ENCODE measurements at regions not wholly inside any gene's neighbourhood (a gene's known extent, or its start where the extent isn't known, plus 50 kb on each side); places are given as distances from the start of the nearest gene placed in this dataset.

GRCh38 chr12:13592063-13592942 lies 389.1 kb downstream of the GRIN2B start:
- DNase-seq: no peak

- DNase-seq: no peak
Observed at GRCh38 chr12:13591488-13591887, 389.9 kb downstream of the GRIN2B start.

DNA sequence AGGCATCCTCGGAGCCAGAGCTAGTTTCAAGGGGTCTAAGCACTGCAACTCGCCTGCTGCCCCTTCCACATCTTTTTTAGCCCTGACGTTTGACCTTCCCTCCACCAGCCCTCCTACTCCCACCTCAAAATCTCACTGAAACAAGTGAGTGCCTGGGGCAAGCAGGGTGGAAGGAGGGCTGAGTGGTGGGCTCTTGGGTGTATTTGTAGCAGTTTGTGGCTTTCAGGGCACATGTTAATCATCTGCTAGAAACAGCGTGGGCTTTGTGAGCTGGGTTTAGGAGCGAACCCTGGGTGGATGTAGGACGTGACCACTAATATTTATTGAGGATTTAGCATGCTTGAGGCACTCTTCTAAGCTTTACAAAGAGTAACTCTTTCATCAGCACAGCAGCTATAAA lies 390.3 kb downstream of the GRIN2B start:
- DNase-seq: no peak

- DNase-seq: no peak
Observed at GRCh38 chr12:13588574-13588973, 392.0 kb downstream of the EMP1 start.

DNA sequence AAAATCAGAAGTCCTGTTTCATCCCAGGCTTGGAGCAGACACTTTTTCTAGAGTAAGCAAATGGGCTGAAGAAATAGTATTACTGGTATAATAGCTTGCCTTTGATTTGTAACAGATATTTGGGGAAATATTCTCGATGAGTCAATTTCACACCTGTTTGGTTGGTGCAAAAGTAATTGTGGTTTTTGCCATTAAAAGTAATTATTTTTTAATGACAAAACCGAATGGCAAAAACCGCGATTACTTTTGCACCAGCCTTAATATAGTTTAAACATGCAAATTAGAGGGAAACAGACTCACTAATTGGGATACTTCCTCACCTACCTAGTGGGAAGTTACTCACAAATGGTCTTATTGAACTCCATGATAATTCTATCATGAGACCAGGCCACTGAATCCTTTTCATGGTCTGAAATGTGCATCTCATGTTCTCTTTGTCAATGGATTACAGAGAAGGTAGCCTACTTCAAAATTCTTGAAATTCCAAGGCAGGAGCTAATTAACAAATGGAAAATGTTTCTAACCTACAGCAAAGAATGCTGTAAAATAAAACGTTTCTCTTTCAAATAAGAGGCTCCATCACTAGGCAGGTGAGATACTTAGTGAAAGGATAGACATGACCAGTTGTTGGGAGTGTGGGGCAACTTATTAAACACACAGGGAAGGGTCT lies 391.3 kb downstream of the EMP1 start:
- no peak for DNase-seq

DNA sequence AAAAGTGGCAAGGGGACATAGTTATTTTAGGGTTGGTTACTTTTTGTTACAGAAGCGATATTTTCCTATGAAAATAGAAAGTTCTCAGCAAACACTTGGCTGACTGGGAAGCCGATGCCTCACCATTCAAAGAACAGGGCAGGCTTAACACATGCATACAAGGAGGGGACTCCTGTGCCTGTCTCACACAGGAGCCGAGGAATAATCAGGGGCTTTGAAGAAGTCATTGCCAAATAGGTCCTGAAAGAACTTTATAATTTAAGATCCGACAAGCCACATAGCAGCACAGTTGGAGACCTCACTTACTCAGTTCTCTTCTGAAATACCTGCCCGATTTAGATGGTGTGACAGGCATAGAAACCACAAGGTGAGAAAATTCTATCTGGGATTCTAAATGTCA lies 389.8 kb downstream of the EMP1 start:
- DNase-seq: no peak

- no peak for DNase-seq
Observed at GRCh38 chr12:13584541-13584940, 388.0 kb downstream of the EMP1 start.

DNA sequence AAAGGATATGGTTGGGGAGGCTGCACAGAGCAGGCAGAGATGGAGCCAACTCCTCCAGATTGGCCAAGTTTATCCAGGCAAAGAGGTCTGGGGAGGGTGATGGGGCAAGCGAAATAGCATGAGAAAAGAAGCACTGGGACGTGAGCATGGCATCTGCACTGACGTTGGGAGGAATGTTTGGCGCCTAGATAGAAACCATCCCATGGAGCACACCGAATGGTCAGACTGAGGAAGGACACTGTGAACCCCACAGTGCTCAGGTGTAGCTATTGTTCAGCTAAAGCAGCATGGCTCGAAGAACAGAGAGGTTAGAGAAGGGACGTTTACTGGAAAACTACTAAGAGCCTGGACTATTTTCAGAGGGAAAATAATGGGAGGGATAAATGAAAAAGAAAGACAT lies 387.1 kb downstream of the EMP1 start:
- DNase-seq: no peak

DNA sequence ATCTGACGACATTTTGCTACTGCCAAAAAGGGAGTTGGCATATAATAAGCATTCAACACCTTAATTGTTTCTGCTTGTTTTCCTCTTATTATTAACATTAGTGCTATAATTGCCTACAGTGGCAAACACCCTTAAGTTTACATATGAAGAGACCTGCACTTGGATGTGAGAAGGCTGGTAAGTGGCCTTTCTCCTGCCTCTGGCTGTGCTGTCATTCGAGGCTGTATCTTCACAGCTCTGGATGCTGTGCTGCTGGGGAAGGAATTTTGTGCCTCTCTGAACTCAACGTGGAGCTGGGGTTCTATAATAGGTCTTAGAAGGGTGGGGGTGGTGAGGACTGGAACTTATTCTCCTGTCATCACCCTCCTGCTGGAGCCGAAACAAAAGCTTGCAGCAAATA lies 385.9 kb downstream of the EMP1 start:
- DNase-seq: no peak

DNA sequence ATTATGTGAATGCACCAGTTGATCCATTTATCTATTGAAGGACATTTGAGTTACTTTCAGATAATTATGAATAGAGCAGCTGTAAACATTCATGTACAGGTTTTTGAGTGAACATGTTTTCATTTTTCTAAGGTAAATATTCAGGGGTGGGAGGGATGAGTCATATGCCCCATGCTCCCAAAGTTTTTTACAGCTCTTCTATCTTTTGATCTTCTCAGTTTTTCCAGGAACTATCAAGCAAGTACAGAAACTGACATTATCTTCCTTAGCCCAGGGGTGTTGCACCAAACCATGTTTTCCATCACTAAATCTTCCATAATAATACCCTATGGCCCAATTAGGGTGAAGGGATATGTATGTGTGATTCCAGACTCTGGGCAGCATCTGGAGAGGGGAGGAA lies 384.5 kb downstream of the EMP1 start:
- DNase-seq: no peak

GRCh38 chr12:13580206-13580605 lies 383.7 kb downstream of the EMP1 start:
- no peak for DNase-seq

GRCh38 chr12:13576935-13577500 lies 380.5 kb downstream of the EMP1 start:
- no peak for DNase-seq

GRCh38 chr12:13573698-13574321 lies 377.3 kb downstream of the EMP1 start:
- DNase-seq: no peak

DNA sequence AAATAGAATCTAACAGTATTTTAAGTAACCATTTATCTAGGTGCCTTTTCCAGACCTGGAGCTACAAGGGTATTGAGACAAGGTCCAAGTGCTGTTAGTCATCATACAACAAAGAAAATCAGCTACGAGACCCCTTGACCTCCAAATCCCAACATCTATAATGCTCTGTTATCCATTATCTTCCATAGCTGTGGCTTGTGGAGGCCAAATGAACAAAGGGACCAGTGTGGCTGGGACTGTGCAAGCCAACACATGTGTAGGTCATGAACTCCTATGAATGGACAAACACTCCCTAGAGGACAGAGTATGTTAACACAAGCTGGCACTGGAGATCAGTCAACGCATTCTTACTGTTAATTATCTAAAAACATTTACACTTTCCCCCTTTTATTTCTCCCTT lies 374.5 kb downstream of the EMP1 start:
- no peak for DNase-seq

DNA sequence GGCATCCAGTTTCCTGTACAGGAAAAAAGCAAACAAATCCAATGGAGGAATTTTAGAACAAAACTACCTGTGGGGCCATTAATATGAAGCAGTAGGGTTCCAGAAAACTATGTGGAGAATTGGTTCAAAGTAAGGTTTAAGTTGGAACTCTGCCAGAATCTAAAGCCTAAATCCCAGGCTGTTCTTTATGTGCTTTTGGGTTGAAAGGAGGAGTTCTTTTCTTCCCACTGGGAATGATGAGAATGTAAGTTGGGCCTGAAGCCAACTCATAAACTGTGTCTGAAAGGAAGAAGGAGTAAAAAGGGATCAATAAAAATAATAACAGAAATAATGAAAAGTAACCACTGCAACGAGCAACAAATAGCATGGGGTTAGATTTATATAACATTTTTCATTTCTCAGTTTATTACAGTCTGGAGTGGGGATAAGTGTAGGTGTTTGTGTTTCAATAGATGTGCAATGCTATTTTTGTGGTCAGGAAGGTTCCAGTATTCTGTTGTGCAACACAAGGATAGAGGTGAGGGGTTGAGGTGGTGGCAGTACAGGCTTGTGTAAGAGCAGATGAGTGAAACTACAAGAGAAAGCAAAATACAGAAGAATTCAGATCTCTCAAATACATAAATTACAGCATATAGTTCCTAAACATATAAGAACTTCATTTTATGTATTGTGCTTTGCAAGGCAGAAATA lies 373.6 kb downstream of the EMP1 start:
- no peak for DNase-seq

DNA sequence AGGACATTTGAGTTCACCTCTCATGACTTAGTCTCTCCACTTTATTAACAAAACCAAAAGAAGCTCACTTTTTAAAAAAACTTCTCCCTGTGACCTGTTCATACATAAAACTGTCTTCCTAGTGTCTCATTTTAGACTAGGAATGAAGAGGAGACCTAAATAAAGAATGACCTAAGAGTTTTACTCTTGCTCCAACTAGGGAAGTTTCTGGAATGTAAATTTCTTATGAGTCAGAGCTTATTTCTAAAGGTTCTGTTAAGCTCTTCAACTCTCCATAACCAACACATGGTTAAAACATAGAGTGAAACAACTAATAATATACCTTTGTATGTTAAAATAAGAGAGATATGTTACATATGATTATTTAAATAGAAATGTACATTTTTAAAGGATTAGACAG lies 369.8 kb downstream of the EMP1 start:
- no peak for DNase-seq

DNA sequence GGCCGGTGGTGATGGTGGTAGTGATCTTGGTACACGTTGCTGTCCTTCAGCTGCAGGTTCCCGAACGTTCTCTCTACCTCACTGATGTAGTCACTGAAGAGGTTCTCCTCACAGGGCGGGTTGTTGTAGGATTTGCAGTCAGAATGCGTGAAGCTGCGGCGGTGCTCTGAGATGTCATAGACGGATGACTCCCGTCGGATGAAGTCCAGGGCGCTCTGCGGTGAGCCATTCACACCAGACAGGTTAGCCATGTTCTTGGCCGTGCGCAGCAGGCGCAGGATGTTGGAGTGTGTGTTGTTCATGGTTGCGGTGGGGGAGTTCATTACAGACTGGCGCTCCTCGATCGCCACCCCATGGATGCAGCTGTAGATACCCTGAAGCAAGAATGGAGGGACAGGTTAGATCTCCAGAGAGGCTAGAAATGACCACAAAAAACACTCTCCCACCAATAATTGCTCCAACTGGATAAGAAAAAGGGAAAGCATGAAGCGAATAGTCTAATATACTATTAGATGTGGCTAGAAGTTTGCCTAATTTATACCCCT lies 367.8 kb downstream of the EMP1 start:
- DNase-seq: no peak

- no peak for DNase-seq
Observed at GRCh38 chr12:13563743-13564125, 367.2 kb downstream of the EMP1 start.

GRCh38 chr12:13562915-13563742 lies 366.6 kb downstream of the EMP1 start:
- DNase-seq: no peak

- no peak for DNase-seq
Observed at GRCh38 chr12:13561923-13562322, 365.4 kb downstream of the EMP1 start.

DNA sequence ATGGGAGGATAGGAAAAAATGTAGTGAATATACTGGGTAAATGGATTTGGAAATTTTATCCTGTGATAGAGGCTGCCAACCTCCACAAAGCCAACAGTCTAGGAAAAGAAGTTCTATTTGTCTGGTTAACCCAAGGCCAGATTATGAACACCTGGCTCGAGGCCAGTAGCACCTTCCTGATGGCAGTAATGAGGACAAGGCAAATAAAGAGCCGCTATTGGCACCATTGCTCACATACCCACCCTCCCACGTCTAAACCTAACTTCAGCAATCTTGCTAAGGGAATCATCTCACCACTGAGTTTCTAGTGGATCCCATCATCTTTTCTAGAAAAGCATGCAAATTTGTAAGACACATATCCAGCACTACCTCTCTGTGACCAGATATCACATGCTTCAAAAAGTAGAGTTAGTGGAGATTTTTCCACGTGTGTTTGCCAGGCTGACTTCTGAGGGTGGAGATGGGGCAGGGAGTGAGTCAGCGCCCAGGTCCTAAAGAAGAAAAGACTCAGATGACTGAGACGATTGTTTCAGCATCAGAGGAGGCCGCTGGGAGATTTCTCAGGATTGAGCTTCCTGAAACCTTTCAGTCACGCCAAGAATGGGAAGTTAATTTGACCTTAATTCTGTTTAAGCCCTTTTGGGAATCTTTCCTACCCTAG lies 362.9 kb downstream of the EMP1 start:
- DNase-seq: no peak

Data from stimulated activated naive CD4-positive, alpha-beta T cell treated with Interleukin-2 at 50 U/mL for 16 hours (primary cell).